CD14-positive monocyte (primary cell): ENCODE measurements at regions not wholly inside any gene's neighbourhood (a gene's known extent, or its start where the extent isn't known, plus 50 kb on each side); places are given as distances from the start of the nearest gene placed in this dataset.

Experiments
- DNase-seq, 3 donors: peaks; one replicate each; pipeline ENCODE4 v3.0.0-alpha.2; 2011 to 2022
- H2AFZ ChIP-seq: 2 replicates; pipeline ENCODE4 v1.6.0; 2012; ENCODE audit warnings: mild to moderate bottlenecking, low read depth, low read length, inconsistent platforms; ENCODE audit not compliant: insufficient read depth, poor library complexity, severe bottlenecking
- H3K27ac ChIP-seq, 2 donors: 1 replicate in 1 of 2; 2 replicates in 1 of 2; pipeline ENCODE4 v1.5.1; 2012 to 2013; ENCODE audit warnings: low read length in 2 of 2, control low read depth in 1 of 2, inconsistent platforms in 1 of 2, low read depth in 1 of 2, mild to moderate bottlenecking in 1 of 2
- H3K27me3 ChIP-seq, 2 donors: one replicate each; pipeline versions ENCODE4 v1.6.0 to v1.6.1; 2011 to 2013; ENCODE audit warnings: low read length in 2 of 2; ENCODE audit not compliant: control insufficient read depth in 2 of 2, insufficient read depth in 2 of 2
- H3K36me3 ChIP-seq, 2 donors: replicated peaks in 1 of 2; 1 replicate in 1 of 2; 2 replicates in 1 of 2; pipeline versions ENCODE4 v1.5.1 to v1.6.1; 2012 to 2013; ENCODE audit warnings: low read length in 2 of 2, control low read depth in 1 of 2, inconsistent platforms in 1 of 2, mild to moderate bottlenecking in 1 of 2; ENCODE audit not compliant: insufficient read depth in 2 of 2, control insufficient read depth in 1 of 2
- H3K4me1 ChIP-seq, 2 donors: 1 replicate in 1 of 2; 2 replicates in 1 of 2; pipeline versions ENCODE4 v1.5.1 to v1.6.1; 2012 to 2013; ENCODE audit warnings: low read length in 2 of 2, control low read depth in 1 of 2, inconsistent platforms in 1 of 2, mild to moderate bottlenecking in 1 of 2, moderate library complexity in 1 of 2; ENCODE audit not compliant: insufficient read depth in 2 of 2, control insufficient read depth in 1 of 2
- H3K4me2 ChIP-seq: replicated peaks from 2 replicates; pipeline ENCODE3; 2012; ENCODE audit warnings: low read length, moderate library complexity, mild to moderate bottlenecking; ENCODE audit not compliant: poor library complexity, severe bottlenecking; ENCODE audit errors: extremely low read depth
- H3K4me3 ChIP-seq, 3 experiments: fragments of 200-600 bp in 1 of 3; sonication (generic) in 1 of 3; replicated peaks in 1 of 3; 1 replicate in 2 of 3; 2 replicates in 1 of 3; pipeline ENCODE4 v1.5.1; 2011 to 2013; ENCODE audit warnings: low read length in 3 of 3, mild to moderate bottlenecking in 3 of 3, control low read depth in 2 of 3, low read depth in 2 of 3, inconsistent platforms in 1 of 3, moderate library complexity in 1 of 3
- H3K79me2 ChIP-seq: 2 replicates; pipeline ENCODE4 v1.6.0; 2012; ENCODE audit warnings: mild to moderate bottlenecking, control low read depth, inconsistent platforms, low read length, moderate library complexity; ENCODE audit not compliant: insufficient read depth
- H3K9ac ChIP-seq: 2 replicates; pipeline ENCODE4 v1.6.0; 2017; ENCODE audit warnings: low read length, mild to moderate bottlenecking; ENCODE audit not compliant: insufficient read depth, poor library complexity, severe bottlenecking
- H3K9me3 ChIP-seq, 2 donors: replicated peaks in 1 of 2; 1 replicate in 1 of 2; 2 replicates in 1 of 2; pipeline versions ENCODE4 v1.5.1 to v1.6.1; 2012 to 2013; ENCODE audit warnings: low read length in 2 of 2, control low read depth in 1 of 2; ENCODE audit not compliant: control insufficient read depth in 1 of 2, insufficient read depth in 1 of 2
- H4K20me1 ChIP-seq: 2 replicates; pipeline ENCODE4 v1.6.0; 2012; ENCODE audit warnings: mild to moderate bottlenecking, low read length, control low read depth, moderate library complexity; ENCODE audit not compliant: insufficient read depth
- H3K27ac Mint-ChIP-seq, 7 donors: one replicate each; pipeline ENCODE4 v1.8.0; 2020; ENCODE audit warnings: mild to moderate bottlenecking in 7 of 7, mixed read lengths in 7 of 7, moderate library complexity in 6 of 7, inconsistent platforms in 2 of 7
- H3K27me3 Mint-ChIP-seq, 3 donors: one replicate each; pipeline ENCODE4 v1.8.0; 2021 to 2022; ENCODE audit warnings: low read depth in 3 of 3, mild to moderate bottlenecking in 3 of 3, mixed read lengths in 3 of 3, moderate library complexity in 3 of 3, inconsistent platforms in 1 of 3
- H3K36me3 Mint-ChIP-seq, 2 donors: one replicate each; pipeline ENCODE4 v1.8.0; 2020; ENCODE audit warnings: mixed read lengths in 2 of 2, inconsistent platforms in 1 of 2, mild to moderate bottlenecking in 1 of 2
- H3K4me1 Mint-ChIP-seq: one replicate; pipeline ENCODE4 v1.8.0; 2020; ENCODE audit warnings: mild to moderate bottlenecking, mixed read lengths
- H3K4me3 Mint-ChIP-seq, 2 donors: one replicate each; pipeline ENCODE4 v1.8.0; 2020; ENCODE audit warnings: mild to moderate bottlenecking in 2 of 2, mixed read lengths in 2 of 2, moderate library complexity in 1 of 2
- H3K9me3 Mint-ChIP-seq, 7 donors: one replicate each; pipeline ENCODE4 v1.8.0; 2020 to 2022; ENCODE audit warnings: mixed read lengths in 7 of 7, mild to moderate bottlenecking in 6 of 7, moderate library complexity in 6 of 7, inconsistent platforms in 2 of 7
- CTCF ChIP-seq: fragments of 200-600 bp; IDR thresholded peaks from one replicate; pipeline ENCODE4 v1.8.0; 2022; ENCODE audit warnings: antibody characterized with exemption, mild to moderate bottlenecking
- WGBS: methylation state at CpG from one replicate; pipeline ENCODE4 v1.1.5; 2013; ENCODE audit warnings: missing lambda C conversion rate; ENCODE audit not compliant: insufficient coverage; 5-methylcytosine and 5-hydroxymethylcytosine counted together
- intact Hi-C, 2 donors: fragments of 100-400 bp; cut with micrococcal nuclease; formaldehyde crosslinking; loops; one replicate each; pipeline versions ENCODE4 v1.15.0 to v1.15.1; 2023

DNA sequence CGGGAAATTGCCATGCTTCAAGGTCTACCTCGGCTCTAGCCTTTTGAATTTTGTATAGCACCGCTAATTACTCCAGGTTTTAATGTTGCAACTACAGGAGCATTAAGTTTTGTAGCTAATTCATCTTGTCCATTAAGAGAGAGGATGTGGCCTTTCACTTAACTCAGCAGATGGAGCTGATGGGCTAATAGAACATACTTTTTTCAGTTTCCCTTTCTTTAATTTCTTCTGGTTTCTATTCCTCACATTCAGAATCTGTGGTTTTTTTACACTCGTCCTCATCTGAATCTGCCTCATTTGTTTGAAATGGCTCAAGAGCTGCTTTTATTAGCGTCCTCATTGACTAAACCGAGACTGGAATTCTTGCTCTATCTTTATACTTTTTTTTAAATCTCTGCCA is 2085.7 kb upstream of the C9orf72 start:
- WGBS: 75% methylated on average over 4 of the region's 6 CpGs
- Histone ChIP-seq H3K4me1 (no peaks in the 10 kb centered on the region), H2AFZ (no peak overlapping the region), H4K20me1 (no peaks in the 10 kb centered on the region), H3K9ac (no peak overlapping the region), H3K4me3 (no peak overlapping the region), H3K4me2 (no peak overlapping the region), H3K27me3 (no peaks in the 10 kb centered on the region), H3K79me2 (no peaks in the 10 kb centered on the region), H3K9me3 (peaks cover 0 to 5% of the 10 kb centered on the region in 2 donors), H3K27ac (no peak overlapping the region), H3K36me3 (no peaks in the 10 kb centered on the region)
- TF ChIP-seq CTCF: no peak
- no peak overlapping the region for H3K27ac Mint-ChIP-seq
- H3K4me3 Mint-ChIP-seq: no peak overlapping the region
- no peaks in the 10 kb centered on the region for H3K36me3 Mint-ChIP-seq
- H3K9me3 Mint-ChIP-seq: peaks cover 0 to 11% (median 6%) of the 10 kb centered on the region in 7 donors
- intact Hi-C loops: no loop called here
- no peaks in the 10 kb centered on the region for H3K4me1 Mint-ChIP-seq
- peaks cover 0 to 2% (median 1%) of the 10 kb centered on the region in 3 donors for H3K27me3 Mint-ChIP-seq
- DNase-seq: no peak

DNA sequence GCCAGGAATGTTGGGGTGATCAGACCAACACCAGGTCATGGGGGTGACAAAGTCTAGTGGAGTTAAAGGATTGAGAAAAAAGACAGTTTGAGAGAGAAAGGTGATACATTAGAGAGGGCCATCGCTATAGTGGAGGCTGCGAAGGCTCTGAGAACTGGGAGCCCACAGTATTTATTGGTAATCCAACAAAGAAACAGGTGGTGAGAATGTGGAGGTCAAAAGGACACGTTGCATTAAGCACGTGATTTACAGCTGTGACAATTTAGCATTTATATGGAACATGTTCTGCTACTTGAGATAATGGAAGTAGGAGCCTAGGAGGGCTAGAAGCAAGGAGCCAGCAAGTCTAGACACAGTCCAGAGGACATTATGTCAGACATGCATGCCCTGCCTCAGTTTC is 2086.5 kb upstream of the C9orf72 start:
- intact Hi-C loops: loop anchor here in 1 of 2 donors (10.0 kb wide), 1 partner anchor 55 kb away; no protein-coding TSS in a partner anchor
- H3K4me2 ChIP-seq: no peak overlapping the region
- peaks cover 0 to 5% of the 10 kb centered on the region in 2 donors for H3K9me3 ChIP-seq
- no peaks in the 10 kb centered on the region for H3K4me1 ChIP-seq
- Mint-ChIP-seq H3K4me3 (no peak overlapping the region), H3K4me1 (no peaks in the 10 kb centered on the region), H3K27ac (no peak overlapping the region), H3K27me3 (peaks cover 0 to 2% (median under 1%) of the 10 kb centered on the region in 3 donors), H3K9me3 (peaks cover 0 to 11% (median 6%) of the 10 kb centered on the region in 7 donors), H3K36me3 (no peaks in the 10 kb centered on the region)
- H4K20me1 ChIP-seq: no peaks in the 10 kb centered on the region
- no peak for DNase-seq
- H2AFZ ChIP-seq: no peak overlapping the region
- no peaks in the 10 kb centered on the region for H3K27me3 ChIP-seq
- H3K79me2 ChIP-seq: no peaks in the 10 kb centered on the region
- no peak overlapping the region for H3K9ac ChIP-seq
- no peaks in the 10 kb centered on the region for H3K36me3 ChIP-seq
- H3K4me3 ChIP-seq: no peak overlapping the region
- H3K27ac ChIP-seq: no peak overlapping the region
- TF ChIP-seq CTCF: no peak
- WGBS: 94% methylated on average over 4 of the region's 4 CpGs
